ENCODE measurements at regions not wholly inside any gene's neighbourhood (a gene's known extent, or its start where the extent isn't known, plus 50 kb on each side); places are given as distances from the start of the nearest gene placed in this dataset.

GRCh38 chr6:168240160-168240559 is 79.4 kb downstream of the DACT2 start:
- TF ChIP-seq CTCF (IDR thresholded peaks at IDR 0.05; ENCODE audit: low read length) = no peak
- TF ChIP-seq EZH2 (optimal IDR thresholded peaks at IDR 0.05; ENCODE audit: low read depth, low read length) = no peak
- no peak for TF ChIP-seq EZH2phosphoT487 (IDR thresholded peaks at IDR 0.05; ENCODE audit: low read length)
